T follicular helper cell (primary cell): ENCODE measurements at regions not wholly inside any gene's neighbourhood (a gene's known extent, or its start where the extent isn't known, plus 50 kb on each side); places are given as distances from the start of the nearest gene placed in this dataset.
"Not testable (repeated sequence)": the region's sequence is repeated elsewhere in the genome, so short reads cannot be mapped to it uniquely, and the experiment has no call there.

Source experiments
- DNase-seq: peaks from one replicate; pipeline ENCODE4 v3.0.0-alpha.2; 2020; ENCODE audit warnings: low read depth

DNA sequence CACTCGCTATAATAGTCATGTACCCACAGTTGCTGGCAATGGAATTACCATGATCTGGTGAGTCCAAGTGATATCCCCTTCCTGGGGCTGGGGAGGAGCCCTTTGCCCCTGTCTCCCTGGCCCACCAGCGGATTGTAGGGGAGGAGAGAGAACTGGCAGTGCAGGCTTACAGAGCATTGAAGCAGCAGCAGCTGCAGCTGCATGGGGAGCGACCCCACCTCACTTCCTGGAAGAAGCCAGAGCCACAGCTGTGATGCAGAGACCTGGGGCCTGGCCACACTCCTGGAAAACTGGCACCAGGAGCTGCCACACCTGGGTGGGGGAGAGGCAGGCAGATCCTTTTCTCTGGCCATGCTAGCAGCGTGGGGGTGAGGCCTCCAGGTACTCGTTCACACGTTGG is 300.1 kb upstream of the PROK2 start:
- DNase-seq: no peak

DNA sequence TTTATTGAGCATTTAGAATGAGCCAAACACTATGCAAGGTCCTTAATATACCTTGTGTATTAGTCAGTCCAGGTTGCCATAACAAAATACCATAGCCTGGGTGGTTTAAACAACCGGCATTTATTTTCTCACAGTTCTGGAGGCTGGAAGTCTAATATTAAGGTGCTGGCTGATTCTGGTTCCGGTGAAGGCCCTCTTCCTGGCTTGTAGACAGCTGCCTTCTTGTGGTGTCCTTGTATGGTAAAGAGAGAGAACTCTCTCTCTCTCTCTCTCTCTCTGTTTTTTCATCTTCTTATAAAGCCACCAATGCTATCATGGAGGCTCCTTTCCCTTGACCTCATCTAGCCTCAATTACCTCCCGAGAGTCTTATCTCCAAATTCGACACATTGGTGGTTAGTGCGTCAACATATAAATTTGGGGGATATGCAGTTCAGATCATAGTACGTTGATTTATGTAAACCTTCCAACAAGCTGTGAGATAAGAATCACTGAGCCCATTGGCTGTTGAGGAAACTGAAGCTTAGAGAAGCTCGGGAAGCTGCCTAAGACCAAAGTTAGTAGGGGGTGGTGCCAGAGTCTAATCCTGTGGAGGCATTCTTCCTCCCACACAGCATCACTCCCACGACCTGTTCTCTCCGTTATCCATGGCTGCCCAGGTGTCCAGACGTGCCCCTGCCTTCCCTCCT is 298.0 kb upstream of the PROK2 start:
- DNase-seq: no peak

DNA sequence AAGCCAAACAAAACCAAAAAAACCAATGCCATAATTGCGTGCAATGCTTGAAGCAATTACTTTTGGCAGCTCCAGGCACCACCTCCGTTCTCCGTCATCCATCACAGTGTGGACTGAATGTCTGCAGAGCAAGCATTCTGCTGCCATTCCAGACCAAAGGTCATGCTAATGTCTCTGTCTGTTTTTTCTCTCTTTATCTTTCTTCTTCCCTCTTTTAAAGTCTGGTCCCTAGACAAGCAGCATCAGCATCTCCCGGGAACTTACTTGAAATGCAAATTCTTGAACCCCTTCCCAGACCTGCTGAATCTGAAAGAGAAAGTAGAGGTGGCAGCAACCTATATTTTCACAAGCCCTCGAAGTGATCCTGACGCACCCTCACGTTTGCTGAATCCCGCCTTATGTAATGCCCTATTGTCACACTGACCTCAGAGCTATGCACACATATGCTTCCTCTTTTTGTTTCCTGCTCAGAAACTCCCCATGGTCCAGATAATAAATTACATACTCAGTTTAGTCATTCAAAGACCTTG is 297.3 kb upstream of the PROK2 start:
- DNase-seq: no peak

DNA sequence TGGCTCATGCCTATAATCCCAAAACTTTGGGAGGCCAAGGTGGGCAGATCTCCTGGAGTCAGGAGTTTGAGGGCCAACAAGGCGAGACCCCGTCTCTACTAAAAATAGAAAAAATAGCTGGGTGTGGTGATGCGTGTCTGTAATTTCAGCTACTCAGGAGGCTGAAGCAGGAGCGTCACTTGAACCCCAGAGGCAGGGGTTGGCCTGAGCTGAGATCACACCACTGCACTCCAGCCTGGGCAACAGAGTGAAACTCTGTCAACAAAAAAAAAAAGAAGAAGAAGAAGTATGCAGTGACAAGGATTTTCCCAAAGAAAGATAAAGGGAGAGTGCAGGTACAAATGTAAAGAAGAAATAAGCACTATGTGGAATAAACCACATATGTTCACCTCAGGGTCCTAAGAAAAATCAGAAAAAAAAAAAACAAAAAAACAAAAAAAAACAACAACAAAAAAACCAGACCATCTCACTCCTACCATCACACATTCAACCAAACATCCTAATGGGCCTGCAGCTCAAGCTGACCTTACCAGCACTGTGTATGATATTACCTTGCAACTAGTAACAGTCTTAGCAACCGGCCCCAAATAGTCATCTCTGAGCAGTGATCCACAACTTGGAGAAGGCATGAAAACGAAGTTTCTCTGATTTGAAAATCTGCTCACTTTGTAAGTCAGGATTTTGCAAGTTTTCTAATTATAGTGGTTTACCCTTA is 296.7 kb upstream of the PROK2 start:
- no peak for DNase-seq

DNA sequence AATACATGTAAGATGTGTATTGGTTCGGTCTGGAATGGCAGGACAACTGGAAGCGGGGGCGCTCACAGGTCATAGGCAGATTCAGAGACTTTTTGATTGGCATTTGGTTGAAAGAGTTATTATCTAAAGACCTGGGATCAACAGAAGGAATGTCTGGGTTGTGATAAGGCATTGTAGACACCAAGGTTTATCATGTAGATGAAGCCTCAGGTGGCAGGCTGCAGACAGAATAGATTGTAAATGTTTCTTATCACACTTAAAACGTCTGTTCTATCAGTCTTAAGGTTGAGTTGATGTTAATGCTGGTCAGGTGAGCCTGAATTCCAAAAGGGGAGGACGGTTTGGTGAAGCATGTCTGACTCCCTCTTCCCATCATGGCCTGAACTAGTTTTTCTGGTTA is 295.9 kb upstream of the PROK2 start:
- DNase-seq: no peak

DNA sequence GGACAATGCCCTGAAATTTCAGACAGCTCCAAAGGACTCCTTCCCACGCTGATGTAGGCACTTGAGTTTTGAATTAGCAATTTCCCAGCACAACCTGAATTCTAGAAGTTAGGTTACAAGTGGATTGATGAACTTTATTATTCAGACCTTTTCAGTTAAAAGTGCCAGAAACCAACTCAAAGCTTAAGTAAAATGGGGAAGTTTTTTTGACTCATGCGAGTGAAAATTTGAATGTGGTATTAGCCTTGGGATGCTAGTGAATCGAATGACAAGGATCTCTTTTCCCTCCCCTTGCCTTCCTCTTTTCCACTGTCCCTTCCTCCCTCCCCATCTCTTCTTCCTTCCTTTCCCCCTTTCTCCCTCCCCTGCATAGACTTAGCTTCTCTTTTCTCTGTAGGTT is 295.1 kb upstream of the PROK2 start:
- no peak for DNase-seq

DNA sequence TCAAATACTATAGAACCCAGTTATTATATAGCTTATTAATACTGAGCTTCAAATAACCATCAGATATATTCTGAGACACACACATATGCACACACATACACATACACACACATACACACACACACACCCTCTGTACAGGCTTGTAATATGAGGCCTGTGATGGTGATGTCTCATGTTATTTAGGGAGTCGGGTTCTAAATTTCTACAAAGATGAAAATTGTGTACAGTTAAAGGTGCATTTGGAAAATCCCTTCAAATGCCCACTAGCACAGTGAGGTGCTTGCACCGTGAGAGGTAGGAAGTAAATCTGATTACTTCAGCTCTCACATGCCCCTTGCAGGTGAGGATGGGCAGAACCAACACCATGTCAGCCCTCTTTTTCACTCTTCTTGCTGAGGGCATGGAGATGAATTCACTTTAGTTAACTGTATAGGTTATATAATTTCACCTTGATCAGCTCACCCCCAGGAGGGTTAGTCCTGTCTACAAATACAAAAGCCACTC is 294.5 kb upstream of the PROK2 start:
- DNase-seq: no peak

DNA sequence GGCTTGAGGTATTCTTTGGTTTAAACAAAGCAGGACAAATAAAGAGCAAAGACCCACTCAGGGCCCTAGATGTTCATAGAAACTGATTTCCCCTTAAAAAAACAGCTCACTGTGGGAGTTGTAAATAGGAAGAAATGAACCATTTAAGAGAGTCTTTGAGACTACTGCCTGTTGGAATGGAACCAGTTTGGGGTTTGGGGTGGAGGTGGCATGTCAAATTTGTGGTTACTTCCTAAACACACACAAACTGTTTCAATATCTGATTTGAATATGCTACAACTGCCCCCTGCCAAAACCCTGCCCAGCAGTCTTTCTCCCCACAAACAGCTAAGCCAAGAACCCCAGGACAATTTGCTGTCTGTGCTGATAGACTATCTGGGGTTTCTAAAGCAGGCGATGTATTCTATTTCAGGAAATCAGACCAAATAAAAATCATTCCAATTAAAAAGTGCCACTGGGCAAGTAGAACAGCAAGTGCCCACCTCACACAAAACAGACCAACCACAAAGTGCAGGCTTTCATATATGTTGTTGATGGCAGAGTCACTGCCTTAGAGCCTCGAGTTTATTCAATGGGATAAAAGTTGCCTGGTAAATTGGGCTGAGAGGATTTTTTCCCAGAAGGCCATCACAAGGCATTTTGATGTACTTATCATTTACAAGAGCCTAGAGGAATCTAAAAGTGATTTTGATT is 293.9 kb upstream of the PROK2 start:
- DNase-seq: no peak

DNA sequence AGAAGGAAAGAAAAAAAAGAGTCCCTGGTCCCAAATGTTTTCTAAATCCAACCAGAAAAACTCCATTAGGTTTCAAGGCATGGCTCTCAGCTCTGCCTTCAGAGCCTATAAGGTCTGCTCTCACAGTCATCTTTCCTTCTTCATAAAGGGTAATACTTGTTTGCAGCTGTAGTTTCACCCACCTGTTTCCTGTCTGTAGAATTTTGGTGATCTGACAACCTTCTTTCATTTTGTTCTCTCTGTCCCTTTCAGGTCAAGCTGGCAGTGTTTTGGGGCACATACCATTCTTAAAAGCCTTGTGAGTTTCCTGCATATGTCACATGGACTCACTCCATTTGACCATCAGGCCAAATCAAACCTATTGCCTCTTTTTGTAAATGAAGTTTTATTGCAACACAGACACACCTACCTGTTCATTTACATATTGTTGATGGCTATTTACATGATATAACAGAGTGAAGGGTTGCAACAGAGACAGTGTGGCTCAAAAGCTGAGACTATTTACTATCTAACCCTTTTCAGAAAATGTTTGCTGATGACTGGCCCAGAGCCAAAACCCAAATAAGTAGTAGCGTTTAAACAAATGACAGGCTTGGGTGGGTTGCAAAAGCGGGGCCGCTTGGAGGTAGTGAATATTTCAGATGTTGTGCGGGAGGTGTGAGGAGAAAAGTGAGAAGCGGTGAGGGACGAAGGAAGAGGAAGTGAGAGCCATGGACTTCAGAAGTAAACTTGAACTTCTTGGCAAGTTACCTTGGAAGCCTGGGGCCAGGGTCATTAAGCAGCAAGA is 292.7 kb upstream of the PROK2 start:
- no peak for DNase-seq

DNA sequence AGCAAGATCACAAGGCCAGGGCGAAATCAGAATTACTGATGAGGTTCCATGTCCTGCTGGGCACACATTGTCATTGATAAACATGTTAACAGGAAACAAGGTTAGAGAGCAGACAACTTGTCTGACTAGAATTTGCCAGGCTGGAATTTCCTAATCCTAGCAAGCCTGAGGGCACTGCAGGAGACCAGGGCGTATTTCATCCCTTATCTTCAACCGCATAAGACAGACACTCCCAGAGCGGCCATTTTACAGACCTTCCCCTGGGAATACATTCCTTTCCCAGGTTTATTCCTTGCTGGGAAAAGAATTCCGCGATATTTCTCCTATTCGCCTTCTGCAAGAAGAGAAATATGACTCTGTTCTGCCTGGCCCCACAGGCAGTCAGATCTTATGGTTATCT is 290.9 kb upstream of the PROK2 start:
- DNase-seq: not testable (repeated sequence)

DNA sequence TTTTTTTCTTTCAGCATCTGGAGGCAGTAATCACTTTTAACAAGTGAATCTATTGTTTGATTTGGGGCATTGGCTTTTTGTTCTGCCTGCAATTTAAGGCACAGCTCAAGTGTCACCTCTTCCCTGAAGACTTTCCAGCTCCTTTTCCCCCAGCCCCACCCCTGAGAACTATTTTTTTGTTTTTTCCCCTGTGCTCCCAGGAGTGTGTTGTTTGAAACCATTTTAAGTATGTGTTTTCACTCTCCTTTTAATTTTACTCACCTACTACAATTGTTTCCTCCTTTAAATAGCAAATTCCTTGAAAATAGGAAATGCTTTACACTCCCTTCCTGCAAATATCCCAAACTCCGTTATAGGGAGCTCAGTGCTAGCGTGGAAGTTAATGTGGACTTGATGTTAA is 286.7 kb upstream of the PROK2 start:
- no peak for DNase-seq

DNA sequence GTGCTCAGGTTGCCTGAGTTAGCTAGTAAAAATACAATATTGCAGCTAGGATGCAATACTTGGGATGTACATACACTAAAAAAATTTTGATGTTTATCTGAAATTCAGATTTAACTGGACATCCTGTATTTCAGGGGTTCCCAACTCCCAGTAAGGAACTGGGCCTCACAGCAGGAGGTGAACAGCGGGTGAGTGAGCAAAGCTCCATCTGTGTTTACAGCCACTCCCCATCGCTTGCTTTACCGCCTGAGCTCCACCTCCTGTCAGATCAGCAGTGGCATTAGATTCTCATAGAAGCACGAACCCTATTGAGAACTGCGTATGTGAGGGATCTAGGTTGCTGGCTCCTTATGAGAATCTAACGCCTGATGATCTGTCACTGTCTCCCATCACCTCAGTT is 285.1 kb upstream of the PROK2 start:
- DNase-seq: no peak

DNA sequence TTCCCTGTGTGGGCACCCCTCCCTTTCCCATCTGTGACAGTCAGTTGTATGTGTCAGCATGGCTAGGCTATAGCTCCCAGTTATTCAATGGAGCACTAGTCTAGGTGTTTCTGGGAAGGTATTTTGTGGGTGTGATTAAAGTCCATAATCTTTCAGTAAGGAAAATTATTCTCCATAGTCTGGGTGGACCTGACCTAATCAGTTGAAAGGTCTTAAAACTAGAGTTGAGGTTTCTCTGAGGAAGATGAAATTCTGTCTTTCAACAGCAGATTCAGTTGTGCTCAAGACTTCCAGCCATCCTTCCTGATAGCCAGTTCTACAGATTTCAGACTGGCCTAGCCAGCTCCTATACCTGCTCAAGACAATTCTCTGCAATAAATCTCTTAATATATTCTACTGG is 284.6 kb upstream of the PROK2 start:
- DNase-seq: no peak

DNA sequence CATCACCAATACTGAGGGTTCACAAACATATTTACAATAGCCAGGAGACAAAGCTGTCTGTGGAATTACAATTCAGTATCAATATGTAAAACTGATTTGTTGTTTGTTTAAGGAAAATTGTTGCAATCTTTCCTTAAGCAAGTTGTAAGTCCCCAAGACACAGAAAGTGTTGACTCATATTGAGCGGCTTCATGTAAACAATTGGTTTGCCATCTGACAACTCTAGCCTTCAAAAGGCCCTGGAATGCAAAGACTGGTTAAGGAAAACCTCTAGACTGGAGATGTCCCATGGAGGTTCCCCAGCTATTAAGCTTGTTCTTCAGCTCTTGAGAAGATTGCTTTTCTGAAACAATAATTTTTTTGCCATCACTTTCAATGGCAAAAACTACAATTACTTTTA is 283.7 kb upstream of the PROK2 start:
- no peak for DNase-seq

DNA sequence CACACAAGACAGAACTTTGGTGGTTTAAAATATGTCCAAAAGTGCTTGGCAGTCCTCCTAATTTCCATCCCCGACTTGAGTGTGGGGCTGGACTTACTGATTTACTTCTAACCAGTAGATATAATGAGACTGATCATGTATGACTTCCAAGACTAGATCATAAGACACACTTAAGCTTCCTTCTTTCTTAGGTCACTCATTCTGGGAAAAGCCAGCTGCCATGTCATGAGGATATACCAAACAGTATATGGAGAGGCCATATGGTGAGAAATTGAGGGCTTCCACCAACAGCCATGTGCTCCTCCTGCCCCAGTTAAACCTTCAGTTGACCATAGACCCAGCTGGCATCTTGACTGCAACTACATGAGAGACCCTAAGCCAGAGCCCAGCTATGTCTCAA is 282.8 kb upstream of the PROK2 start:
- no peak for DNase-seq

DNA sequence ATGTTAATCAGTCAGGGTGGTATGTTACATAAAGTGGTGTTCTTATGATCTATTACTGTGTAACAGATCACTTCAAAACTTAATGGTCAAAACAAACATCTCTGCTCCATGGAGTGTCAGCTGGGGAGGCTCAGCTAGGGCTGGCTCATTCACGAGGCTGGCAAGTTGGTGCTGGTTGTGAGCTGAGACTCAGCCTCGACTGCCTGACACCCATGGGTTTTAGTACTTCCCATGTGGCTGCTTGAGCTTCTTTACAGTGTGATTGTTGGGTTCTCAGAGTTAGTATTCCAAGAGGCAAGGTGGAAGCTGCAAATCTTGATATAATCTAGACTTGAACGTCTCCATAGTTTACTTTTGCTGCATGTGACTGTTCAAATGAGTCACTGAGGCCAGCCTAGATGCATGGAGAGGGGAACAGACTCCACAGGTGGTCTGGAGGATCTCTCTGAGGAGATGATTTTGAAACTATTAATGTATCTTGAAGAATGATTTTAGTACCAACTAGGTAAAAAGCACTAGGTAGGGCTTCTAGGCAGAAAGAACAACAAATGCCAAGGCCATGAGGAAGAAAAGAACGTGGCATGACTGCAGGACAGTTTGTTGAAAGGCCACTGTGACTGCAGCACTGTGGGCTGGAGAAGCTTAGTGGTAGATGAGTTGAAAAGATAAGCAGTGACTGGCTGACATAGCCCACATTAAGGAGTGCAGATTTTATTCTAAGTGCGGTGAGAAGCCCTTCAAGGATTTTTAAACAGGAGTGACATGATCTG is 281.1 kb upstream of the PROK2 start:
- DNase-seq: no peak

DNA sequence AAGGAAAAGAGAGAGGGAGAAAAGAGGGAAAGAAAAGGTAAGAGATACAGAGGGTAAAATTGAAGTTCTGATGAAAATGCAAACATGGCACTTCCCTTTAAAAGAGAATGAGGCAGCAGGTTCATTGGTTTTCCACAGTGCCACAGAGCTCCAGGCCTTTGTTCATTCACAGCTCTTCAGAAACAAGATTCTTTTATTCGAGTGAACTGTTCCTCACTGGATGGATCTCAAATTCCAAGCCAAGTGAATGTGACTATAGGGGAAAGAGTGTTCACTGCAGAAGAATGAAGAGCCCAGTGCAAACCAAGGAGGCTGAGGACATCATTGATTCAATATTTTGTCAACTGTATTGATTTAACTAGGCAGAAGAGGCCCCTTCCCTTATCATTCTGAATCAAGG is 280.3 kb upstream of the PROK2 start:
- DNase-seq: no peak

DNA sequence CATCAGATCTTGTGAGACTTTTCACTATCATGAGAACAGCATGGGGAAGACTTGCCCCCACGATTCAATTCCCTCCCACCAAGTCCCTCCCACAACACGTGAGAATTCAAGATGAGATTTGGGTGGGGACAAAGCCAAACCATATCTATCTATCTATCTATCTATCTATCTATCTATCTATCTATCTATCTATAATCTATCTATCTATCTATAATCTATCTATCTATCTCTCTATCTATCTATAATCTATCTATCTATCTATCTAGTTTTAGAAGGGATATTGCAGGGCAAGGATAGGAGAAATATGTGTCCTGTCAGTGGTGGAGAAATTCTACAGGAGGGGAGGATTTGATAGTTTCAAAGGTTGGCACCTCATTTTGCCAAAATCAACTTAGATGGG is 279.8 kb upstream of the PROK2 start:
- not testable (repeated sequence) for DNase-seq

DNA sequence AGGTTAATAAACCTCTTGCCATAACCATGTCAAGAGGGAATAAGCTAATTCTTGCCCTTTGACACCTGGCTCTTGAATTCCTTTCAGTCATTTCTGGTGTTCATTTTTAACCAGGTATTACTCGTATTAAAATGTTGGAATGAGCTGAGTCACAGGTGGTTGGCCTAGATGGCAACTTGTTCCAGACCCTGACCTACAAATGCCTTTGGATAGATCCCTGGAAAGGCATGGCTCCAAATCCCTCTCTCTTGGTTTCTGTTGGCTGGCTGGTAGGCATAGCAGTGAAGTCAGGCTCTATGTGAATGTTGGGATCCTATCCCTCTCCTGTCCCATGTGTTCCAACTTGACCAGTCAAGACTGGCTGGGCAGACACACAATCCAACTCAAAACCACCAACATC is 277.1 kb upstream of the PROK2 start:
- no peak for DNase-seq

DNA sequence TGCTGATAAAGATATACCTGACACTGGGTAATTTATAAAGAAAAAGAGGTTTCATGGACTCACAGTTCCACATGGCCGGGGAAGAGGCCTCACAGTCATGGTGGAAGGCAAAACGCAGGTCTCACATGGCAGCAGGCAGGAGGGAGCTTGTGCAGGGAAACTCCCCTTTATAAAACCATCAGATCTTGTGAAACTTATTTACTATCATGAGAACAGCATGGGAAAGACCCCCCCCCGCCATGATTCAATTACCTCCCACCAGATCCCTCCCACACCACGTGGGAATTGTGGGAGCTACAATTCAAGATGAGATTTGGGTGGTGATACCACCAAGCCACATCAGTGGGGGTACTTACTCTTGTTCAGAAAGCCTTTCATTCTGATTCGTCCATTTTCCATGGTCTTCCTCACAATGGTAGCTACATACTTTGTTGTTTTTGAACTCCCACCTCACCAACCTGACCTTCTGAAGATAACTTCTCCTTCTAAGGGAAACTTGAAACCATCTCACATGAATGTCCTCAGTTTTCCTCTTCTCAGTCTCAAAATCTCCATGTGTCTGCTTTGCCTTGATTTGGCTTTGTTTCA is 275.6 kb upstream of the PROK2 start:
- no peak for DNase-seq
